IMR-90 (cell line): ENCODE measurements at regions not wholly inside any gene's neighbourhood (a gene's known extent, or its start where the extent isn't known, plus 50 kb on each side); places are given as distances from the start of the nearest gene placed in this dataset.

Source experiments
- ATAC-seq: fragments of 200-7000 bp; cut with Tn5 transposase; 2 replicates; pipeline ENCODE4 v1.9.1; 2020; ENCODE audit warnings: low read depth, mild to moderate bottlenecking, moderate library complexity
- BruUV-seq: library from RNA; stranded (reverse); fragments of 400-500 nt; replicated peaks from 2 replicates; lab custom pipeline; 2021; lab: Mats Ljungman, UMichigan
- CTCF ChIA-PET: fragments of 300-600 bp; formaldehyde crosslinking; extraction: SDS; loops from one replicate; lab custom pipeline; 2021; ENCODE audit warnings: antibody characterized with exemption; lab: Yijun Ruan, JAX
- POLR2A ChIA-PET: fragments of 300-600 bp; sonication (Branson Sonifier 250); formaldehyde crosslinking; loops from one replicate; lab custom pipeline; 2022; ENCODE audit warnings: antibody characterized with exemption; ENCODE audit not compliant: unreplicated experiment; lab: Charles Lee
- DNase-seq: peaks from one replicate; pipeline ENCODE4 v3.0.0; 2013
- H2AFZ ChIP-seq: replicated peaks from 2 replicates; pipeline ENCODE3; 2013; ENCODE audit warnings: low read length, mild to moderate bottlenecking; ENCODE audit not compliant: poor library complexity
- H2AK5ac ChIP-seq: 2 replicates; pipeline ENCODE4 v1.6.1; 2013; ENCODE audit warnings: low read depth, low read length, inconsistent platforms
- H2AK9ac ChIP-seq: replicated peaks from 2 replicates; pipeline ENCODE3; 2013; ENCODE audit warnings: mild to moderate bottlenecking, low read depth, low read length, moderate library complexity; ENCODE audit not compliant: poor library complexity
- H2BK120ac ChIP-seq: 2 replicates; pipeline ENCODE4 v1.6.1; 2013; ENCODE audit warnings: low read depth, low read length, inconsistent platforms
- H2BK15ac ChIP-seq: 3 replicates; pipeline ENCODE4 v1.6.1; 2013; ENCODE audit warnings: low read depth, low read length, inconsistent platforms
- H2BK20ac ChIP-seq: 2 replicates; pipeline ENCODE4 v1.6.1; 2013; ENCODE audit warnings: low read depth, mild to moderate bottlenecking, inconsistent platforms, low read length, moderate library complexity
- H2BK5ac ChIP-seq: 2 replicates; pipeline ENCODE4 v1.6.1; 2013; ENCODE audit warnings: mild to moderate bottlenecking, low read depth, low read length, inconsistent platforms; ENCODE audit not compliant: poor library complexity, severe bottlenecking
- H3K14ac ChIP-seq: replicated peaks from 2 replicates; pipeline ENCODE4 v1.6.1; 2013; ENCODE audit warnings: low read depth, low read length, inconsistent platforms
- H3K18ac ChIP-seq: 2 replicates; pipeline ENCODE4 v1.6.1; 2013; ENCODE audit warnings: low read depth, low read length, control low read depth
- H3K23ac ChIP-seq: 2 replicates; pipeline ENCODE4 v1.6.1; 2013; ENCODE audit warnings: low read depth, low read length, inconsistent platforms
- H3K27ac ChIP-seq: 2 replicates; pipeline ENCODE4 v1.5.1; 2013; ENCODE audit warnings: mild to moderate bottlenecking, control low read depth, low read length; ENCODE audit not compliant: insufficient read depth
- H3K27me3 ChIP-seq: 2 replicates; pipeline ENCODE4 v1.6.1; 2013; ENCODE audit warnings: low read length; ENCODE audit not compliant: control insufficient read depth, insufficient read depth
- H3K36me3 ChIP-seq: 2 replicates; pipeline ENCODE4 v1.6.1; 2013; ENCODE audit warnings: low read length, mixed read lengths; ENCODE audit not compliant: control insufficient read depth, insufficient read depth
- H3K4ac ChIP-seq: 2 replicates; pipeline ENCODE4 v1.6.1; 2013; ENCODE audit warnings: low read depth, low read length, inconsistent platforms
- H3K4me1 ChIP-seq: 2 replicates; pipeline ENCODE4 v1.6.1; 2013; ENCODE audit warnings: low read length, mixed read lengths; ENCODE audit not compliant: control insufficient read depth, insufficient read depth
- H3K4me2 ChIP-seq: 2 replicates; pipeline ENCODE4 v1.6.1; 2013; ENCODE audit warnings: low read depth, mild to moderate bottlenecking, control low read depth, low read length, moderate library complexity
- H3K4me3 ChIP-seq: 2 replicates; pipeline ENCODE4 v1.5.1; 2013; ENCODE audit warnings: low read depth, mild to moderate bottlenecking, control low read depth, low read length, moderate library complexity; ENCODE audit not compliant: insufficient read depth
- H3K56ac ChIP-seq: 2 replicates; pipeline ENCODE4 v1.6.1; 2013; ENCODE audit warnings: low read length, inconsistent platforms; ENCODE audit not compliant: insufficient read depth; ENCODE audit errors: extremely low read depth
- H3K79me1 ChIP-seq, 2 experiments: 2 replicates each; pipeline ENCODE4 v1.6.1; 2013; ENCODE audit warnings: low read length in 2 of 2, inconsistent platforms in 1 of 2, low read depth in 1 of 2
- H3K9ac ChIP-seq: 2 replicates; pipeline ENCODE4 v1.6.1; 2013; ENCODE audit warnings: low read depth, low read length, control low read depth
- H3K9me1 ChIP-seq: 2 replicates; pipeline ENCODE4 v1.6.1; 2013; ENCODE audit warnings: low read length, inconsistent platforms; ENCODE audit not compliant: insufficient read depth
- H3K9me3 ChIP-seq: 2 replicates; pipeline ENCODE4 v1.6.1; 2013; ENCODE audit warnings: low read length; ENCODE audit not compliant: control insufficient read depth, insufficient read depth
- H4K20me1 ChIP-seq: 2 replicates; pipeline ENCODE4 v1.6.1; 2013; ENCODE audit warnings: low read length, inconsistent platforms; ENCODE audit not compliant: insufficient read depth
- H4K5ac ChIP-seq: 2 replicates; pipeline ENCODE4 v1.6.1; 2013; ENCODE audit warnings: mild to moderate bottlenecking, low read depth, low read length, control low read depth
- H4K8ac ChIP-seq, 2 experiments: 2 replicates each; pipeline ENCODE4 v1.6.1; 2013; ENCODE audit warnings: low read depth in 2 of 2, low read length in 2 of 2, control low read depth in 1 of 2, inconsistent platforms in 1 of 2
- H4K91ac ChIP-seq: 2 replicates; pipeline ENCODE4 v1.6.1; 2013; ENCODE audit warnings: low read depth, low read length, inconsistent platforms; ENCODE audit not compliant: insufficient read depth
- RCOR1 ChIP-seq: IDR thresholded peaks from 2 replicates; pipeline ENCODE4 v1.6.1; 2012; ENCODE audit warnings: mild to moderate bottlenecking, low read length, improper control_type of control experiment; ENCODE audit not compliant: insufficient replicate concordance
- WGBS, 2 experiments: methylation state at CpG; one replicate each; pipeline versions ENCODE4 v1.1.5 to v1.1.7; 2013; ENCODE audit warnings: missing lambda C conversion rate in 2 of 2; ENCODE audit not compliant: insufficient read length in 1 of 2; ENCODE audit errors: extremely low coverage in 2 of 2; 5-methylcytosine and 5-hydroxymethylcytosine counted together
- dilution Hi-C: fragments of 300-500 bp; cut with HindIII; formaldehyde crosslinking; loops from one replicate; pipeline ENCODE4 v1.14.3; 2018; ENCODE audit warnings: low sequenced_read_pairs; ENCODE audit not compliant: unreplicated experiment
- in situ Hi-C: fragments of 300-500 bp; cut with MboI; formaldehyde crosslinking; loops from 3 replicates; pipeline ENCODE4 v1.14.3; 2019; ENCODE audit warnings: low sequenced_read_pairs, inconsistent platforms, mixed read lengths
- intact Hi-C: fragments of 100-400 bp; cut with micrococcal nuclease; formaldehyde crosslinking; loops from 2 replicates; pipeline ENCODE4 v1.10.0; 2022
- TF ChIP-seq, protein P1 (sequence below): fragments of 150-350 bp; IDR thresholded peaks from 2 replicates; pipeline ENCODE4 v1.6.1; 2016; ENCODE audit warnings: low read depth, mild to moderate bottlenecking, low read length, moderate library complexity, borderline replicate concordance

DNA sequence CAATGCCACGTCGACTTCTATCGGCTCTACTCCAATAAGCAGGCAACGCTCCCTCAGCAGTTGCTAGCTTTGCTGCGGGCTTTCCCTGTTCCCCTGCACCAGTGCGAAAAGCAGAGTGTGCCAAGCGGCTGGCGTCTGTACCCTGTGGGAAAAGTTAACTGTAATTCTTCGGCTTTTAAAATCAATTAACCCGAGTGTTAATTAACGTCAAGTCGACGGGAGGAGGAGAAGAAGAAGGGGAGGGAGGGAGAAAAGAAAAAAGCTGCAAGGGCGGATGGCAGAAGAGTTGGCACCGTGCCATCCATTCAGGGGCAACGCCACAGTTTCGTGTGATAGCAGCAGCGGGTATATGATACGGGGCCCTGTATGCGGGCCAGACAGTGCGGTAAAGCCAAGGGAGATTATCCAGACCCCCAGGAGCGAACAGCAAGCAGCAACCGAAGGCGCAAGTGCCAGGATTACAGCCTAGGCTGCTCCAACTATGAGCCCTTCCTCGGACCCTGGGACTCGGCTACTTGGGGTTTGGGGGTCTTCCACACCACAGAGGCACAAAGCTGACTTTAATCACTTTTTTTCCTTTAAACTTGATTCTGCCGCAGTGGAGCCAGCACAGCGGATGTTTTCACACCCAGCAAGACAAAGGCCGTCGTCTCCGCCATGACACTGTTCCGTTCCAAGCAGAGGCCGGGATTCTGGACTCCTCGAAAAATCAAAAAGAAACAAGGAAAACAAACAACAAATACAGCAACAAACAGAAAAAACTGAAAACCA lies 253.8 kb upstream of the PMFBP1 start:
- ATAC-seq (no peak), DNase-seq (no peak)
- Histone ChIP-seq H3K36me3 (no peaks in the 10 kb centered on the region), H3K79me1 (no peaks in the 10 kb centered on the region), H4K8ac (no peak overlapping the region), H2BK5ac (no peak overlapping the region), H3K56ac (no peak overlapping the region), H4K91ac (no peak overlapping the region), H3K23ac (no peak overlapping the region), H3K4ac (no peak overlapping the region), H2BK120ac (no peak overlapping the region), H3K9ac (no peak overlapping the region), H4K20me1 (no peaks in the 10 kb centered on the region), H3K4me3 (no peak overlapping the region), H3K9me3 (no peaks in the 10 kb centered on the region), H3K18ac (no peak overlapping the region), H3K9me1 (no peaks in the 10 kb centered on the region), H2BK20ac (no peak overlapping the region), H3K27me3 (no peaks in the 10 kb centered on the region), H2AFZ (no peak overlapping the region), H2AK9ac (no peak overlapping the region), H3K14ac (no peak overlapping the region), H2BK15ac (no peak overlapping the region), H3K27ac (no peak overlapping the region), H4K5ac (no peak overlapping the region), H3K4me2 (no peak overlapping the region), H3K4me1 (no peaks in the 10 kb centered on the region), H2AK5ac (no peak overlapping the region)
- 97% methylated on average over 8 of the region's 34 CpGs; no CpG with 5 or more reads in 1 of the 2 experiments for WGBS, 2 experiments
- TF ChIP-seq, protein P1, sequence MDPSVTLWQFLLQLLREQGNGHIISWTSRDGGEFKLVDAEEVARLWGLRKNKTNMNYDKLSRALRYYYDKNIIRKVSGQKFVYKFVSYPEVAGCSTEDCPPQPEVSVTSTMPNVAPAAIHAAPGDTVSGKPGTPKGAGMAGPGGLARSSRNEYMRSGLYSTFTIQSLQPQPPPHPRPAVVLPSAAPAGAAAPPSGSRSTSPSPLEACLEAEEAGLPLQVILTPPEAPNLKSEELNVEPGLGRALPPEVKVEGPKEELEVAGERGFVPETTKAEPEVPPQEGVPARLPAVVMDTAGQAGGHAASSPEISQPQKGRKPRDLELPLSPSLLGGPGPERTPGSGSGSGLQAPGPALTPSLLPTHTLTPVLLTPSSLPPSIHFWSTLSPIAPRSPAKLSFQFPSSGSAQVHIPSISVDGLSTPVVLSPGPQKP = no peak
- TF ChIP-seq RCOR1 = no peak
- BruUV-seq = no TSS peak
- in situ Hi-C loops = no loop called here
- ChIA-PET CTCF (interaction anchor here (1.0 kb wide), 1 partner anchor 40 kb away, joined by 4 read pairs; no protein-coding TSS in a partner anchor), POLR2A (no interaction called here)
- intact Hi-C loops = no loop called here
- dilution Hi-C loops = no loop called here
